Epidermal melanocyte (primary cell): ENCODE measurements at regions not wholly inside any gene's neighbourhood (a gene's known extent, or its start where the extent isn't known, plus 50 kb on each side); places are given as distances from the start of the nearest gene placed in this dataset.
"Not testable (repeated sequence)": the region's sequence is repeated elsewhere in the genome, so short reads cannot be mapped to it uniquely, and the experiment has no call there.

Experiments used
- DNase-seq: peaks from one replicate; pipeline ENCODE4 v3.0.0; 2011; ENCODE audit warnings: low spot score; ENCODE audit not compliant: insufficient read length

DNA sequence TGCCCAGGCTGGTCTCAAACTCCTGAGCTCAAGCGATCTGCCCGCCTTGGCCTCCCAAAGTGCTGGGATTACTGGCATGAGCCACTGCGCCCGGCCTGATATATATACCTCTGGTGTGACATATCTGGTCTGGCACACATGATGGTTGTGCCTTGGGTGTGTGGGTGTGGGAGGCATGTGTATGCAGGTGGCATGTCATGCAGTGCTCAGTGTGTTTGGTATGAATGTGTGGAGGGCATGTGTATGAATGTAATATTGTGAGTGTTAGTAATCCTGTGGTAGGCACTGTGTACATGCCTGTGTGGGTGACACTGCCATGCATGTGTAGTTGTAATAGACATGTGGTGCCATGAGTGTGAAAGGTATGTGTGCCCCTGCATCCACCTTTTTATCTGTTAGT, 179.3 kb upstream of the GOT2 start:
- no peak for DNase-seq

DNA sequence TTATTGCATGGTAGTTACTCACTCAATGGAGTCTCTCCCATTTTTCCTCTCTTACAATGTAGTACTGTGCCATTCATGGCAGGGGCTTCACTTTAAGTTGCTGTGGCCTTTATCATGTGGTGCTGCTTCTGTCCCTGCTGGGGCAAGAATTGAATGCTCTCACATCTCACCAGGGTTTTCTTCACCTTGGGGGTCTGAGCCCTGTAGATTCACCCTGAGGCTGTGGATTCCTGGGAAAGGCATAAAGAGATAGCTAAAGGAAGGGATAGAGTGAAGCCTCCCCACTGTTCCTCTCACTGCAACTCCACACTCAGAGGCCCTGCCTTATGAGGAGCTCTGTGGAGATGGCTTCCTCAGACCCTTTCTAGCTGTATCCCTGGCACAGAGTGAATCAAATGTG, 178.5 kb upstream of the GOT2 start:
- DNase-seq: no peak

DNA sequence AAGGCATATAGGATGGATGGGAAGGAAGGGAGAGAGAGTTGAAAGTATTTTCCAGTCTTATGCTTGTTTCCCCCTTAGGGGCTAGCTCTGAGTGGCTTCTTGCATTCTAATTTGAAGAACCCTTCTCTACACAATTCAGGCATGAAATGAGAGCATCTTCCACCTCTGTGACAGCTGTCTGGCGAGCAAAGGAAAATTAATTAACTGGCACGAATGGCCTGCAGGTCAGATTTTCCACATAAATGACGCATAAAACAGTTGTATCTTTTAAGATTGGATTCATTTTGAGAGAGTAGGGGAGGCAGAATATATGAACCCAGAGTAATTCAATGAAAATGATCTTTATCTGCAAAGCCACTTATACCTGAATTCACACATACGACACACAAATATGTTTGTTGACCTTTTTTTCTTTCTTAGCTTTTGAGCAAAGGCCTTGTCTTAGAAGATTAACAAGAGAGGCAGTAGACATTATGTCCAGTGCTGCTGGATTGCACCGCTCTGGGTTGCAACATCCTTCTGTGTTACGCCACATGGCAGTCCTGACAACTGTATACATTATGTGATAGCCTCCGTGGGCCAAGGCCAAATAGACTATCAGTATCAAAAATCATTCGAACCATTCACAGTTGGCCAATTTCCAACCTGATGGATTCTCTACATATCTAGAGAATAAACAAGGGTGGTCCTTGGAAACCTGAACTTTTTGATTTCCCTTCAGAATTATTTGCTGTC, 173.0 kb upstream of the GOT2 start:
- DNase-seq: no peak

DNA sequence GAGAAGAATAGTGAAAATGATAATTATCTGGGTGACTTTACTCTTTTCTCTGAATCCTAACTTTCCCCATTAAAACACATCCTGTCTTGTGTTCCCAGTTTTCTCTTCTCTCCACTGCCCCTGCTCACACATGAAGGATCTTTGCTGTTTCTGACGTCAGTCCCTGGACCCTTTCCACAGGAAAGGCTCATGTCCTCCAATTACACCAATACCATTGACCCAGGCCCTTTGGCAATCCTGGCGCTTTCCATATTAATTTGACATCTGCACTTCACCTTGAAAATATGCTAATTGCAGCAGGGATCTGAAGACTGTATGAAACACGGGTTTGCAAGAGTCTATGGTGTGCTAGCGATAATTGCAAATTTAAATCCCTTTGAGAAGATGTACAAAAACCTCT, 170.2 kb upstream of the GOT2 start:
- DNase-seq: no peak

DNA sequence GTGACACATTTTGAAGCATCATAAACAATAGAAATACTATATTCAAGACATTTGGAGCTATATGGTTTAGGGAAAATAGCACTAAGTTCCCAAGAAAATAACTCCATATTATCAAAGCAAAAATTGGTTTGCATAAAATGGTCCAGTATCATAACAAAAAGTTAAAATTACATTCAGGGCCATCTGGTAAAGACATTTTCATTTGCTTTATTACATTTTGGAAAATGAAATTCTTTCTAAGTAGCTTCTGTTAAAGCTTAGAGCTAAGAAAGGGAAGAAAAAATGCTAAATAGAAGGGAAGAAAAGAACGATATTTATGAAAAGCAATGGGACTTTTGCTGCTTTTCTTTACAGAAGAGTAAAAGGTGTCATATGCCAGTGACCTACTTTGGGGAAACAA, 155.4 kb upstream of the GOT2 start:
- no peak for DNase-seq

DNA sequence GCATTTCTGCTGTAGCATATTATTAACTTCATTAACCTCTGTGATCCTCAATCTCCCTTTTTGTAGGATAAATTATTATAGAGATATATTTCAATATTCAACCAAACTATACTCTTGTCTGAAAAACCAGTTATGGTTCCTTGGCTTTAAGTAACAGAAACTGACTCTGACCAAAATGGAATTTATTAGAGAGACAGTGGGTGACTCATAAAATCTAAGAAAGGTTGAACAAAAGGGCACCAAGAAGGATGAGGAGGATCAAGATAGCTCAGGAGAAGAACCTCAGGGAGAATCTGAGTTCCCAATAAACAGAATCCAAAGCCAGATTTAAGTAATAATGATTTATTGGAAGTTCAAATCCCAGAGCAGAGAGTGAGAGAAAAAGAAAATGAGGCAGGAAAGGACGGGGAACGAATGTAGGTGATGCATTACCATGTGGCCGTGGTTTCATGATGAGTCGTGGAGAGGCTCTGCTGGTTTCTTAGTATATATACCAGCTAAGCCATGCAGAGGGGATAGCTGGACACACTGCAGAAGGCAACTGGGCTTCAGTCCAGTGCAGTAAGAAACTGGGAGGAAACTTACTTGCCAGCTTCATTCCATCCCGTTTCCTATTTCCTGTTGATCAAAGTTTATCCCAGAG, 151.5 kb upstream of the GOT2 start:
- DNase-seq: no peak

DNA sequence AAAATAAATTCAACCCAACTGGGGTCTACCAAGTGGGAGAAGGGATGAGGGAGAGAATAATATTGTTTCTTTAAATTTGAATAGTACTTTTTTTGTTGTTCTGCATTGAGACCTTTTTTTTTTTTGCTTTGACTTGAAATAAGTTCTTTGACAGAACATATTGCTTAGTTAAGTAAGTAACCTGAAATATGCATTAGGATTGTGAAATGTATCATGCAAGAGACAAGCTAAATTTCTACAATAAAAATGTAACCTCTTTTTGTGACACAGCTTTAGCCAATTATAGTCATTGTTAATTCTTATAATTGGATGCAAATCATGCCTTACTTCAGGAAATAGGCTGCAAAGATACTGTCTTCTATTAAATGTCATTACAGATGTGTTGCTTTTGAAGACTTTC, 150.0 kb upstream of the GOT2 start:
- DNase-seq: no peak

DNA sequence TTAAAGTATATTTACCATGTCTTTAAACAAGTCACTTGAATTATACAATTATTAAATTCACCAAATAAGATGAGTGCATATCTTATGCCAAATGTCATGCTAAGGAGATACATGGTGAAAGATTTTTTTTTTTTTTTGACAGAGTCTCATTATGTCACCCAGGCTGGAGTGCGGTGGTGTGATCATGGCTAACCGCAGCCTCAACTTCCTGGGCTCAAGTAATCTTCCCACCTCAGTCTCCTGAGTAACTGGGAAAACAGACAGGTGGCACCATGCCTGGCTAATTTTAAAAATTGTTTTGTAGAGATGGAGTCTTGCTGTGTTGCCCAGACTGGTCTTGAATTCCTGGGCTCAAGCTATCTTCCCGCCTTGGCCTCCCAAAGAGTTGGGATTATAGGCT, 149.0 kb upstream of the GOT2 start:
- no peak for DNase-seq

DNA sequence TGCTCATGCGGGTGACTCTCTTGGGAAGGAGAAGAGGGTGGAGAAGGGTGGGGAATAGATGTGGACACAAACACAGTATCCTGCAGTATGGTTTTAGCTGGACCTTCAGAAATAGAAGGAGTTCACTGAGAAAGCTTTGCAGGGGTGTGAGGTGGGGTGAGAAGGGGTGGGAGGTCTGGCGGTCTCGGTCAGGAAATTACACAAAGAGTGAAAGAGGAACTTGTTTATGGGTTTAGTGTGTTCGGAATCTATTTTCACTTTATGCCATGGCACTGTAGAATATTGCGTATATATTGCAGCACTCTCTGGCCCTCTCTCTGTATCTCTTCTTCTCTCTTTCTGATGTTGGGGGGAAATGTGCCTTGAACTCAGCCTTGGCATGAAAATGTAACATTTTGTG, 148.2 kb upstream of the GOT2 start:
- no peak for DNase-seq

DNA sequence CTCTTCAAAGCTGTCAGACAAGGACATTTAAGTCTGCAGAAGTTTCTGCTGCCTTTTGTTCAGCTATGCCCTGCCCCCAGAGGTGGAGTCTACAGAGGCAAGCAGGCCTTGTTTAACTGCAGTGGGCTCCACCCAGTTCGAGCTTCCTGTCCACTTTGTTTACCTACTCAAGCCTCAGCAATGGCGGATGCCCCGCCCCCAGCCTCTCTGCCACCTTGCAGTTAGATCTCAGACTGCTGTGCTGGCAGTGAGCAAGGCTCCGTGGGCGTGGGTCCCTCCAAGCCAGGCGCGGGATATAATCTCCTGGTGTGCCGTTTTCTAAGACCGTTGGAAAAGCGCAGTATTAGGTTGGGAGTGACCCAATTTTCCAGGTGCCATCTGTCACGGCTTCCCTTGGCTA, 144.5 kb upstream of the GOT2 start:
- DNase-seq: not testable (repeated sequence)

DNA sequence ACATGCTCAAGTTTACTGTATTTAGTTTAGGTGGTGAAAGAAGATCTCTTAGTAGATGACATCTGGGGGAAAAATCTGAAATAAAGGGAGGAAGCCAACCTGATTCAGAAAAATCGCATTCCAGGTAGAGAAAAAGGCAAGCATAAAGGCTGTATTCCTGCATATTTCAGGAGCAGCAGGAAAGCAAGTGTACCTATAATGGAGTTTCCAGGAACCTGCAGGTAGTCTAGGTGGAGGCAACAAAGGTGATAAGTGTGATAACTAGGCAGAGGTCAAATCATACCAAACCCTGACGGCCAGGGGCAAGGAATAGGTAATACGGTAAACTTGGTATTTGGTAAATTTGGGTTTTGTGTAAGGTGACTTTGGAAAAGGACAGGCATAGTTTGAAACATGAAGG, 132.8 kb upstream of the GOT2 start:
- DNase-seq: no peak

DNA sequence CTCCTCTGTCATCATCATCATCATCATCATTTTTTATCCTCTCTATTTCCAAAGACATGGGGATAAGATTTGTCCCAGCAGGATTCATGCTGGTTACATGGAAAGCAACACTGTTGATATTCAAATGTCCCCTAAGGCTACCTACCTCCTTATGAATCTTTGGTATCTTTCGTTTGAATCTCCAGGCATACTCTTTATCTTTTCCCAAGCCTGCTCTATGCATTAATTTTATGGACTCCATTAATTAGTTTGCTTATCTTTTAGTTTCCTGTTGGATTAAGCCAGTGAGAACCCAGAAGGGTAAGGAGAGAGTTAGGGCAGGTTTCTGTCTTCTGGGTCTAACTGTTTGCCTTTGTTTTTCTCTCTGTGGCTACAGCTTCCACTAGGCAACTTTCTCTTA, 129.6 kb upstream of the GOT2 start:
- no peak for DNase-seq

DNA sequence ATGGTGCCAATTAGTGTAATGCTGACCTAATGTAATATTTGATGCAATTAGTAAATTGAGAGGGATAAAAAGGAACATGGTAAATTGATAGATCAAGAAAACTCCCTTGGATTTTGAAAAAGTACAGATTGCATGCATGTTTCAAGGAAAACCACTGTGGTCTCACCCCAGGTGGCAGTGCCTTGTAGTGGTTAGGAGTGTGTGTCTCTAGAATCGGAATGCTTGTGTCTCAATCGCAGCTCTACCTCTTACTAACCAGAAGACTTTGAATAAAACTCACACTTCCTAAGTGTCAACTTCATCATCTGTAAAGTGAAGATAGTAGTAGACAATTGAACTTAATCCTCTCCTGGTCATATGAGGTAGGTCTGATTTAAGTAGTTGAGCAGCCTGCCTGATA, 128.9 kb upstream of the GOT2 start:
- DNase-seq: no peak

DNA sequence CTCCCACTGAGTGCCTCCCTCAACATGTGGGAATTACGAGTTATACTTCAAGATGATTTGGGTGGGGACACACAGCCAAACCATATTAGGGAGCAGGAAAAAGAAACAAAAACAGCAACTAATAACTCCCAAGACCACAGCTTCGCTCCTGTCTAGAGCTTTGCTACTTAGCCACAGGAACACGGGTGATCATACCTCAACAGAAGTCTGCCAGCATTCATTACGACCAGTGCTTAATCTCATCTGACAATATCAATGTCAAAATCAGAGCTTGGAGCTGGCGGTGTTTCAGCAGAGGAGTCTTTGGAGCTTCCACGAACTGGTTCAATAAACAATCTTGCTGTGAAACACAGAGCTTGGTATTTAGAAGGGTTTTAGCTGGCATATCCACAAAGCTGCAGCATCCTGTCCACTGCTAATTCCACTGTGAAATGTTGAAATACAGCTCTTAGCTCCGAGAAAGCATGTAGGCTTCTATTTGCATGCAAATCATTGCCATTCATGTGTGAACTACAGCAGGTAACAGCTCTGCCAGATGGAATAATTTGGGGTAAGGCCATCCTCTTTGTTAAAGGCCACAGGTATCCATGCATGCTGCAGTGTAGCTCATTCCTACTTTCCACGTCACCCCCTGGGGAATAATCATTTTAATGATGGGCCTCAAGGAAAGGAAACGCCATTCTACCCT, 128.4 kb upstream of the GOT2 start:
- DNase-seq: no peak

DNA sequence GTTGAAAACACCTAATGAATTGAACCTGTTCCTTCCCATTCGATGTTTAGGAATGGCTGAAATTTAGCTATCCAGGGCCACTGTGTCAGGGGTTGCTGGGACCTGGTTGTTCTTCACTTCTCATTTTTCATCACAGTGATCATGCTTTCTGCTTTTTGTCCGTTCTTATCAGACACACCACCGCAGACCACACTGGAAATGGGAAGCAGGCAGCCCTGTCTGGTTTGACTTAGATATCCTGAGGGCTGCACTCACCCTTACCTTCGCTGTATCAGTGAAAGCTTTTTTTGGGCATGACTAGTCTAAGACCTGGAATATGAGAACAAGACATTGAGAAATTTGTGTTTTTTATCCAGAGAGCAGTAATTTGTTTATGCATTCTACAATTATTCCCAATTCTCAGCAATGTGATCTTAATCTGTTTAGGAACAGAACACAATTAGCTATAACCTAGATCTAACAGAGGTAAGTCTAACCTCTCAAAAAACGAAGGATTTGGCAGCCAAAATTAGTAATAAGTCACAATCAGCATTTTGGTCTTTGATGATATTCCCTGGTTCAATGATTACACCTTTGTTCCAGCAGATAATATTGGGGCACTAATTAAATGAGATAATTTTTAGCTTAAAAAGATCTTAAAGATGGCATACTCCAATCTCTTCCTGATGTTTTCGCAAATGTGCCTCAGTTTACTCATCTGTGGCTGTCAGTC, 126.0 kb upstream of the GOT2 start:
- no peak for DNase-seq

DNA sequence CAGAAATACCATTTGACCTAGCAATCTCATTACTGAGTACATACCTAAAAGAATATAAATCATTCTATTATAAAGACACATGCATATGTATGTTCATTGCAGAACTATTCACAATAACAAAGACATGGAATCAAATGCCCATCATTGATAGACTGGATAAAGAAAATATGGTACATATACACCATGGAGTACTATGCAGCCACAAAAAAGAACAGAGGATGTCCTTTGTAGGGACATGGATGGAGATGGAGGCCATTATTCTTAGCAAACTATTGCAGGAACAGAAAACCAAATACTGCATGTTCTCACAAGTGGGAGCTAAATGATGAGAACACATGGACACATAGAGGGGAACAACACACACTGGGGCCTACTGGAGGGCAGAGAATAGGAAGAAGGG, 124.5 kb upstream of the GOT2 start:
- DNase-seq: not testable (repeated sequence)

DNA sequence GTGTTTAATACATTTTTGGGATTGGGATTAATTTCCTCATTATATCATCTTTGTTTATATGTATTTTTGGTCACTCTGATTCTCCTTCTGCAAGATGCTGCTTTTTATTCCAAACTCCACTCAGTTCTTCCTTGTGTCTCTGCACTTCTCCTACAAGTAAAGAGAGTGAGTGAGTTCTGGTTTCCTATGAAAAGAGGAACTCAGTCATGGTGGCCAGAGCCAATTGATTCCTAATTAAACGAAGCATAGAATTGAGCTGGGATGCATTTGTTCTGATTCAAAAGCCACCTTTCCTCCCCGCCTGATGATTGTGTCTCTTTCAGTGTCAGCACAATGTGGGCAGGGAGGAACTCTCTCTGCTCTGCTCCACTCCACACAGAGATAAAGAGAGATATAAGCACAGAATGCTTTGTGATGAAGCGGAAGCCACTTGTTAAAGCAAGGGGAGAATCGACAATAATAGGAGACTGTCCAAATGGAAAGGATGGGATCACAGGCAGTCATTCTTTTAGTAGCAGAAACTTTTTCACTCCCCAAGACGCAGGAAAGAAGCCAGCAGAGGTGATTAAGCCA, 121.3 kb upstream of the GOT2 start:
- no peak for DNase-seq

DNA sequence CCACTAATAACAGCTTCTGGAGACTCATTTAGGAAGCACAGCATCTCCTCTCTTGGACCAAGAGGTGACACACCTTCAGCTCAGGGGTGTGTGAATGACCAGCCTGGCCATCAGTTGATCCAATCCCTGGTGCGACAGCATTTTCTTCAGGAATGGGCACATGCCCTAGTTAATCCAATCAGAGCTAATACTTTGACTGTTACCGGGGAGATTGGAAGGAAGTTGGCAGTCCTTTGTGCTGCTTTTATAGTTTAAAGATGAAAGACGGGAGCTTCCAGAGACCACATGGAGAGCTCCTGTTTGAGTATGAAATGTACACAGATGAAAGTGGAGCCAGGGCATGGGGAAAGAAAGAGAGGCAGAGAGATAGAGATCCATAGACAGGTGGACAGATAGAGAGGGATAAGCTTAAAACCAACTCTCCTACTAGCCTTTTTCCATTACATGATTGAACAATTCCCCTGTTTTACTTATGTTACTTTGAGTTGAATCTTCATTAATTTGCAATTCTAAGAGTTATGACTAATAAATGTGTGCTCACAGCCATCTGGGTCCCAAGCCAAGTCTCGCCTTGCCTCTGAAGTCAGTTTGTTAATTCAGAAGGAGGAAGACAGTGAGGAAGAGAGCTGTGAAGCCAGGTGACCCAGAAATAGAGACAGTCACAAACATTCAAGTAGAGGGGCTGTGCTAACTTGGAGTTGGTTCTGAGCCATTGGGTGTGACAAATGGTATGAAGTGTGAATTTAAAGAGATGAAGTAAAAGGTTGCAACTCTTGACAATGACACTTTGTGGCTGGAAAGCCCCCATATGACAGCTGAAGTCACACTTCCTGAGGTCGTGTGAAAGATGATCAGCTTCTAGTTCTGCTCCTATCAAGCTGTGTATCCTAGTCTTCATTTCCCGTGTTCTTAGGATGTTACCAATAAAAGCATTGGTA, 120.0 kb upstream of the GOT2 start:
- DNase-seq: no peak

DNA sequence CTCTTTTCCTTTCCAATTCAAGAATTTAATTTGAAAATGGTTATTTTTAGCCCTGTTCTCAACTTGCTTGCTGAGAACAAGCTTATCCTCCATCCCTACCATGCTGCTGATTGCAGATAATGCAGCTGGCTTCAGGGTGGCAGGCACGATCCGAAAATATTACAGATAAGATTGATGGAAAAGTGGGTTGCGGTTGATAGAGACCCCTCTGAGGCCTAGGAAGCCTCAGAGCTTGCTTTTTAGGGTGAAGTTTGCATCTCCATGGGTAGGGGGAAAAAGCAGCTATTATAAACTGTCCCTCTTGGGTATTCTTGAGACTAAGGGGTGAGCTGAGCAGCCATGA, 116.5 kb upstream of the GOT2 start:
- DNase-seq: no peak

DNA sequence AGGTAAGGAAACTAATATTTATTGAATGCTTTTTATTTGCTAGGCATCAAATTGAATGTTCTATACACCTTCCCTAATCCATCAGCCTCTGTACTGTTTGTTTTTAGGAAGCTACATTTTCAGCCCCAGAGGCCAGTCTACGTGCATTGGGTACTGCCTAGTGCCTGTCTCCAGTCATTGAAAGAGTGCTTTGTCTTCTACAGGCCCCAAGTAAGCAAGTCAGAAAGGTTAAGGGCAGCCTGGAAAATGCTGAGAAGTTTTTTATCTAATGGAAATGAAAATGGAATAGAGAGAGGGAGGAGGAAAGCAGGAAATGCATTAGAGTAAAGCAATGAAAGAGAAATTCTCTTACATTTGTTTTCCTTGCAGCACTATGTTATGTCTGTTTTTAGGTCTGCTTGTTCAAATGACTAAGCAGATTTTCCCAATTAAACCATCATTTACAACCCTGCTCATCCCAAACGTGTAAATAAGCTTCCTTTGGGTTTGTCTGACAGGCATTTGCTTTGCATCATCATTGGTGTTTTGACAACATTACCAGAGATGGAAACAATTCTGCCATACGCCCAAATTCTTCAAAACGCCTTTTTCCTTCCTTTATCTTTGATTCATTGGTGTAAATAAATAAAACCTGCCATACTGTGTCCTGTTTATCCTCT, 116.0 kb upstream of the GOT2 start:
- DNase-seq: no peak
